ENCODE measurements at regions not wholly inside any gene's neighbourhood (a gene's known extent, or its start where the extent isn't known, plus 50 kb on each side); places are given as distances from the start of the nearest gene placed in this dataset.
"Not testable (repeated sequence)": the region's sequence is repeated elsewhere in the genome, so short reads cannot be mapped to it uniquely, and the experiment has no call there.

DNA sequence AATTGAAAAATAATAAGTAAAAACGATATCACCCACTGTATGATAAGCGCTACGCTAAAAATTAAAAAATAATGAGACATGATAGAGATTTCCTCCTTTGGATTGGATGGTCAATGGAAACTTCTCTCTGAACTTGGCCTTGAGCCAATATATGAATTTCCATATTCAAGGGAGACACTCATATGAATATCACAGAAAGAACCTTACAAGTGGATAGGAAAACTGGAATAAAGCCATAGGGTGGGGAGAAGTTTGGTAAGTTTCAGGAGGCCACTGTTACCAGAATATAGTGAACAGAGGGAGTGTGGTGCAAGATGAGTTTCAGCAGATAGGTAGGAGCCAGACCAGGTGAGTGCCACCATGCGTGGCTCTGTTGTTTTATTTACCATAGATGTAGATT is 147.2 kb downstream of the SEM1 start:
- ChIA-PET POLR2A (no interaction called here), CTCF (no interaction called here)

- ChIA-PET CTCF (no interaction called here), POLR2A (no interaction called here)
These were observed 147.8 kb downstream of the SEM1 start for GRCh38 chr7:96561892-96562291.

DNA sequence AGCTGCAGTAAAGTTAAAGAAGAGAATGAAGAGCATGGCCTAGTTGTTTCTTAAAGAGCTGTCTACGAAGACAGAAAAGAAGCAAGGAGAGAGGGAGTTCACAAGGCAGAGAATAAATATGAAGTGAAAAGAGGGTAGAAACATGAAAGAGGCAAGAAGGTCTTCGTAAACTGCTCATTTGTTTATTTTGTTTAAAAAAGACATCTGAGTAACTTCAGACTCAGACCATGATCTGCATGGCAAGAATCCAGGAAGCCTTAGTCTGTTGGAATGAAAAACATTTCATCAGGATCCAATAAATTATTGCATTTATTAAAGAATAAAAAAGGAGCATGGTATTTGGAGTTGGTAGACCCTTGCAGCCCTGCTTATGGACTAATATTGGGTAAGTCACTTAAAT is 151.1 kb downstream of the SEM1 start:
- ChIA-PET CTCF (no interaction called here), POLR2A (no interaction called here)

DNA sequence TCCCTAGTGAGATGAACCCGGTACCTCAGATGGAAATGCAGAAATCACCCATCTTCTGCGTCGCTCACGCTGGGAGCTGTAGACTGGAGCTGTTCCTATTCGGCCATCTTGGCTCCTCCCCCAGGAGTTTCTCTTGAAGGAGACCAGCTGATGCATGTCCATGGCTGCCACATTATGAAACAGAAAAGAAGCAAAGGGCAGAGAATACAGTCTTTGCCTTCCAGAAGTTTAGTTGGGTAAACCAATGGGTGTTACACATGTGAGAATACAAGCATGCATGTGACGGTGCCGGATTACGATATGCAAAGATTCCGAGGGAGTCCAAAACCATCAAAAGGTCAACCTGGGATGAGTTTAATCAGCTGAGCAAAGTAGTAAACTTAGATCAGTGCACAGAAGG is 151.6 kb downstream of the SEM1 start:
- CTCF ChIA-PET, result no interaction called here
- POLR2A ChIA-PET, result no interaction called here

- POLR2A ChIA-PET, CTCF ChIA-PET: not testable (repeated sequence)
These were observed 152.0 kb downstream of the SEM1 start for GRCh38 chr7:96557598-96557997.

GRCh38 chr7:96548664-96549063 is 161.0 kb downstream of the SEM1 start:
- ChIA-PET CTCF (no interaction called here), POLR2A (no interaction called here)

- ChIA-PET CTCF (no interaction called here), POLR2A (no interaction called here)
These were observed 162.3 kb downstream of the SEM1 start for GRCh38 chr7:96547371-96547811.

DNA sequence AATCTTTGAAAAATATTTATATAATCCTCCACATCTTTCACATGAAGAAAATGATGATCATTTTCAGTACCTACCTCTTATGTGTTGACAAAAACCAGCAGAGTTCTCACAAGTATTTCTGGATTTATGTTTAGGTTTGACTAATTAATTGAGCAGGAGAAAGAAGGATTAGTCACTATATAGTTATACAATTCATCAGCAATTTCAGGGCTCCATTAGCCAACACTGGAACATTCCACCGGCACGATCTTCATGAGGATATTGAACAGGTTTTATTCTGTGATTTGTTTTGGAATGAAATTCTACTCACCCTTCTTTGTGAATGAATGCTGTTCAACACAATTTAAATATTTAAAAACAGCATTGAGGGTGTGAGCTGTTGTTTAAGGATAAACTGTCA is 163.2 kb downstream of the SEM1 start:
- POLR2A ChIA-PET, result no interaction called here
- CTCF ChIA-PET, result no interaction called here

DNA sequence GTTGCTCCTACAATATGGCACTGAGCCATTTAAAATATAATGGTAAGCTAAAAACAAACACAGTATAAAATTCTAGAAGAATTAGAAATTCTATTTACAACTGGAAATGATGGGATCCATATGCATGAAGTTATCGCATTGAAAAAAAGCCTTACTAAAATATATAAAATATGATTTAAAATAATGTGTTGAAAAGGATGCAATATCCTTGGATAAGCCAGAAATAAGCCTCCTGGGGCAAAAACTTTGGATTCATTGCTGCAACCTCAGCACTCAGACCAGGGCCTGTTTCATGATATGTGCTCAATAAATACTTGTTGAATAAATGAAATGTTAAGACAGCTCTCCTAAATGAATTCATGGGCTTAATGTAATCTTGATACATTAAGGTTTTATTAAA is 170.2 kb downstream of the SEM1 start:
- CTCF ChIA-PET, result no interaction called here
- POLR2A ChIA-PET, result no interaction called here

GRCh38 chr7:96538632-96539031 is 171.0 kb downstream of the SEM1 start:
- ChIA-PET POLR2A (no interaction called here), CTCF (no interaction called here)

GRCh38 chr7:96534221-96534620 is 175.4 kb downstream of the SEM1 start:
- ChIA-PET POLR2A (no interaction called here), CTCF (no interaction called here)

GRCh38 chr7:96532428-96532935 is 177.2 kb downstream of the SEM1 start:
- ChIA-PET CTCF (no interaction called here), POLR2A (no interaction called here)

DNA sequence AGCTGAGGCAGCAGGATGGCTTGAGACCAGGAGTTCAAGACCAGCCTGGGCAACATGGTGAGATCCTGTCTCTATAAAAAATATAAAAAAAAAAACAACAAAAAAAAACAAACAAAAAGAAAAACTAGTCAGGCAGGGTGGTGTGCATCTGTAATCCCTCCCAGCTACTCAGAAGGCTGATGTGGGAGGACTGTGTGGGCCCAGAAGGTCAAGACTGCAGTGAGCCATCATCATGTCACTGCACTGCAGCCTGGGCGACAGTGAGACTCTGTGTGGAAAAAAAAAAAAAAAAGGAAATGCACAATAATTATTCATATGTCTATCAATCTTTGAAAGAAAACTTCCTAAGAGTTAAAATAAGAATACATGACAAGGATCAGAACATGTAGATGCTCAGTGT is 178.3 kb downstream of the SEM1 start:
- ChIA-PET POLR2A (no interaction called here), CTCF (no interaction called here)

- ChIA-PET CTCF (no interaction called here), POLR2A (no interaction called here)
These were observed 178.9 kb downstream of the SEM1 start for GRCh38 chr7:96530786-96531185.

DNA sequence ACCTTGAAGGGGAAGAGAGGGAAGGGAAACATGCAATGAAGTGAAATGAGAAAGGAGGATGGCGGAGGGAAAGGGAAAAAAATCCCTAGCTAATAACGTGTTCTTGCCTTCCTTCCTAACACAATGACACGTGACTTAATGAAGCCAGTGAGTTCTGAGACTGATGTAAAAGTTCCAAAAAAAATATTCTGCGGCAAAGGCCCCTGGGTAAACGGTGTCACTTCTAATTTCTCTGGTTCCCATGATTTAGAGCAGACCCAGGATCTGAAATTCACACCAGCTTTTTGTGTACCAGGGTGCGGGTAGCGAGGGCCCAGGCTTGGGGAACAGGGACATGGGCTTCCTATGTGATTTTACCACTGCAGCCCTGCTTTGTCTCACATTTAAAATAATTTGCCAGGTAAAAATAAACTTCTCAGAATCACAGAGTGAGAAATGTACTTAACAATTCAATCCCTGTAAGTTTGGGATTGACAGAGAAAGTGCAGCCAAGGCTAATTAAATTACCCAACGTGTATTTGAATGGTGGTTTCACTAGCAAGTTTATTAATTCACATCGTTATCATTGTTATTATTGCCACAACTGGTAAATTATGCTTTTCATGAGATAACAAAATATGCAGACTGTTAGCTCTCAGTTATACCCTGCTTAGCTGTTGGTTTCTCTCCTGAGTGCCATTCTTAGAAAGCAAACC is 182.4 kb downstream of the SEM1 start:
- POLR2A ChIA-PET, result no interaction called here
- CTCF ChIA-PET, result no interaction called here

- ChIA-PET POLR2A (no interaction called here), CTCF (no interaction called here)
These were observed 183.2 kb downstream of the SEM1 start for GRCh38 chr7:96526496-96526895.

DNA sequence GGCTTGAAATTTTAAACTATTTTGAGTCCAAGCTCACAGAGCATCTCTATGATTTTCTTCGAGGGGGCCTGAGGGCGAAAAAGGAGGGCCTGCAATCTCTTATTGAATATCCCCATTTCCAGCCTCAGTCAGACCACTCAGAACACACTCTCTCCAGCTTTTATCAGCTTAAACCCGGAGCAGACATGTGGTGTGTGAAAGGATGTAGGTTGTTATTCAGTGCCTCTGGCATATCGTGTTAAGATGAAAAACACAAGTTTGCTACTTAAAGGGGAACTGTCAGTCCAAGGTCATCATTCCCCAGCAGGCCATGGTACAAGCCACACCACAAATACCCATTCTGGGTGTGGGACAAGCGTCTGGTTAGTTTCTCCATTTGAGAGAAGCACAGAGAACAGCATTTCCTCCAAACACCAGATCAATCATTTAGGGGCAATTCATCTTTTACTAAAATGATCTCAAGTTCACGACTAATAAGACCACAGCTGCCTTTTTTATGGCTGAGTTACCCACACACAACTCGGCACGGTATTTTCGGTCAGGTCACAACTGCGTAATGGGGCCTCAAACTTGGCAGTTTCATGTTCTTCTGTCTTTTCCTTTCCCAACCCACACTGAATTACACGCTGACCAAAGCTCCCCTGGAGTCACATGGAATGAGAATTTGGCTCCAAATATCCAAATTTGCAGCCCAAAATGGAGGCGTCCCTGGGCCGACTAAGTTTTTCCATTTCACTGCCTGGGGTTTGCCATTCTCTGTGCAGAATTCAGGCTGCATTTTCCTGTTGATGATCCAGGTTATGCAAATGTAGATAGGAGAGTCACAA is 188.4 kb downstream of the SEM1 start:
- CTCF ChIA-PET, result no interaction called here
- POLR2A ChIA-PET, result no interaction called here

GRCh38 chr7:96508371-96508770 is 186.5 kb upstream of the SLC25A13 start:
- POLR2A ChIA-PET, result no interaction called here

DNA sequence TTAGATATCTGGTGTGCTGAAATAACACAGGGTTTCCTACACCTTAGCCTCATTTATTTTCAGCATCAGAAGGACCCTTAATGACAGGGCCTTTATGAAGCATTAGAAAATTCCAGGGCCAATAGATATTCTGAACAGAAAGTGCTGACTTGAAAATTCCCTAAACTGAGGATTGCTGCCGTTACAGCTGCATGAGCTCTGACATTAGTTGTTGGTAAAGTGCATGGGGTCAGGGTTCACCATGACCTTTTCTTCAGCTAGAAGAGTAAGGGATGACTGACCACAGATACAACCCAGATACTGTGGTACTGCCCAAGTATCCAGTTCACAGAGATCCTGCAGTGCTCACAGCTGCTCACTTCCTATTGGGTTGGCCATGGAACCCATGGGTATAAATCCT is 181.7 kb upstream of the SLC25A13 start:
- POLR2A ChIA-PET, result no interaction called here
- CTCF ChIA-PET, result no interaction called here

More at GRCh38 chr7:96508371-96508770, 186.5 kb upstream of the SLC25A13 start:
- CTCF ChIA-PET, result interaction anchor here (0.6 to 0.7 kb wide), 3 partner anchors 10 to 335 kb away, joined by 3 read pairs; no protein-coding TSS in a partner anchor

DNA sequence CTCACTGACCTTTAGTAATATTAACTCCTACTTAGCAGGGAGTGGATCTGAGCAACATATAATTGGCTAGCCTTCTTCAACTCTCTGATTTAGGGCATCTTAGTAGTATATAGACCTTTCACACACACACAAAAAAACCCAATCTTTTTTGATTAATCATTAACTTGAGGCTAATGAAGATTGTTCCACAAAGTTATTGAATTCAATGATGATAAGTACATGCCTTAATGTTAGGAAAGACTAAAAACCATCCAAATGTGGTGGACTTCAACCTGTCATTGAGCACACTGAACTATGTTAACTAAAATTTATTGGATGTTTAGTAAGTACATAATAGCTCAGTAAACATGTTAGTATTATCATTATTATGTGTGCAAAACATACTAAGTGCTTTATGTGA is 179.4 kb upstream of the SLC25A13 start:
- CTCF ChIA-PET, result no interaction called here
- POLR2A ChIA-PET, result no interaction called here

GRCh38 chr7:96499532-96499931 is 177.6 kb upstream of the SLC25A13 start:
- CTCF ChIA-PET, result no interaction called here
- POLR2A ChIA-PET, result no interaction called here

DNA sequence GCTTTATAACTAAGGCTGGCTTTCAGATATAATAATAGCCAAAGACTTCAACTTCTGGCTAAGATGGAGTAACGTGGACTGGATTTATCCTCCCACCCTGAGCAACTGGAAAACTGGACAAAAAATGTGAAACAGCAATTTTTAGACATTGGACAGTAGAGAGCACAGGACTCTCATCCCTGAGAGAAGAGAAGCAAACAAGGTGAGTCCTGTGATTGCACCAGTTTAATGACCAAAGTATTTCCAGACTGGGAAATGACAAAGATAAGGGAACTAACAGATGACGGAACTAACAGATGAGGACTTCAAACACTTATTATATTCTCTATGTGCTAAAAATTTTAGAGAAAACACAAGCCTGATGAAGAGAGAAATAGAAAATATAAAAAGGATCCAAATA is 175.7 kb upstream of the SLC25A13 start:
- POLR2A ChIA-PET, result no interaction called here
- CTCF ChIA-PET, result no interaction called here

Measured in activated CD8-positive, alpha-beta memory T cell treated with anti-CD3 and anti-CD28 coated beads for 36 hours (primary cell).